H1 (cell line): ENCODE measurements at regions not wholly inside any gene's neighbourhood (a gene's known extent, or its start where the extent isn't known, plus 50 kb on each side); places are given as distances from the start of the nearest gene placed in this dataset.
A peak's percentile ranks its signal among the peaks of the same experiment; 100 is the strongest.

Experiments used
- CTCF ChIA-PET: fragments of 300-600 bp; sonication (Branson Sonifier 250); formaldehyde crosslinking; loops from one replicate; lab custom pipeline; 2021; ENCODE audit not compliant: partially characterized antibody; lab: Charles Lee
- POLR2A ChIA-PET: fragments of 300-600 bp; sonication (Branson Sonifier 250); formaldehyde crosslinking; loops from one replicate; lab custom pipeline; 2021; ENCODE audit warnings: inconsistent platforms; ENCODE audit not compliant: partially characterized antibody; lab: Charles Lee
- DNase-seq, 2 experiments: peaks; one replicate each; pipeline versions ENCODE4 v3.0.0 to v3.0.0-alpha.2; 2010 to 2022; ENCODE audit warnings: low spot score in 2 of 2, low read depth in 1 of 2, mixed read lengths in 1 of 2
- FAIRE-seq: peaks from 2 replicates; lab custom pipeline; 2011; peaks lifted over from hg19 to GRCh38; lab: Jason Lieb, UNC
- H2AFZ ChIP-seq: 2 replicates; pipeline ENCODE4 v1.8.1; 2012; ENCODE audit warnings: low read length, inconsistent platforms
- H2AK5ac ChIP-seq: 2 replicates; pipeline ENCODE4 v1.6.1; 2013; ENCODE audit warnings: low read depth, low read length
- H2BK120ac ChIP-seq: replicated peaks from 2 replicates; pipeline ENCODE3; 2013; ENCODE audit warnings: low read depth, low read length, inconsistent platforms
- H2BK12ac ChIP-seq: 2 replicates; pipeline ENCODE4 v1.6.1; 2013; ENCODE audit warnings: low read depth, low read length
- H2BK15ac ChIP-seq: 2 replicates; pipeline ENCODE4 v1.6.1; 2013; ENCODE audit warnings: low read length
- H2BK20ac ChIP-seq: 2 replicates; pipeline ENCODE4 v1.6.1; 2013; ENCODE audit warnings: low read length
- H2BK5ac ChIP-seq: 2 replicates; pipeline ENCODE4 v1.6.1; 2013; ENCODE audit warnings: low read depth, low read length
- H3K14ac ChIP-seq: 2 replicates; pipeline ENCODE4 v1.6.1; 2013; ENCODE audit warnings: inconsistent platforms; ENCODE audit not compliant: insufficient read length
- H3K18ac ChIP-seq: 2 replicates; pipeline ENCODE4 v1.6.1; 2013; ENCODE audit warnings: low read length; ENCODE audit errors: extremely low read depth
- H3K23ac ChIP-seq: 2 replicates; pipeline ENCODE4 v1.6.1; 2013; ENCODE audit warnings: inconsistent platforms; ENCODE audit not compliant: insufficient read length
- H3K23me2 ChIP-seq: 2 replicates; pipeline ENCODE4 v1.6.1; 2013; ENCODE audit warnings: low read depth, low read length
- H3K27ac ChIP-seq: 2 replicates; pipeline ENCODE4 v1.6.1; 2011; ENCODE audit warnings: low read depth, low read length, inconsistent platforms
- H3K27me3 ChIP-seq, 4 experiments: replicated peaks in 1 of 4; 1 replicate in 1 of 4; 2 replicates in 3 of 4; pipeline versions ENCODE4 v1.6.1 to v1.8.1; 2011 to 2013; ENCODE audit warnings: low read length in 3 of 4, mild to moderate bottlenecking in 3 of 4, inconsistent platforms in 2 of 4, mixed read lengths in 2 of 4, moderate library complexity in 1 of 4; ENCODE audit not compliant: control insufficient read depth in 3 of 4, insufficient read depth in 3 of 4; ENCODE audit errors: extremely low read depth in 1 of 4
- H3K36me3 ChIP-seq, 4 experiments: 2 replicates each; pipeline versions ENCODE4 v1.6.1 to v1.8.1; 2011 to 2013; ENCODE audit warnings: mild to moderate bottlenecking in 4 of 4, low read length in 3 of 4, moderate library complexity in 2 of 4, control low read depth in 1 of 4, inconsistent platforms in 1 of 4; ENCODE audit not compliant: insufficient read depth in 4 of 4, control insufficient read depth in 2 of 4
- H3K4ac ChIP-seq: replicated peaks from 2 replicates; pipeline ENCODE3; 2013; ENCODE audit warnings: low read length, low read depth, mixed read lengths, inconsistent platforms; ENCODE audit not compliant: insufficient read length
- H3K4me1 ChIP-seq, 4 experiments: replicated peaks in 1 of 4; 1 replicate in 1 of 4; 2 replicates in 3 of 4; pipeline versions ENCODE4 v1.6.1 to v1.8.1; 2011 to 2013; ENCODE audit warnings: low read length in 3 of 4, inconsistent platforms in 2 of 4, mixed read lengths in 1 of 4; ENCODE audit not compliant: insufficient read depth in 4 of 4, control insufficient read depth in 3 of 4
- H3K4me2 ChIP-seq, 2 experiments: 2 replicates each; pipeline versions ENCODE4 v1.6.1 to v1.8.1; 2011 to 2013; ENCODE audit warnings: low read depth in 2 of 2, low read length in 2 of 2, control low read depth in 1 of 2, inconsistent platforms in 1 of 2, mild to moderate bottlenecking in 1 of 2; ENCODE audit not compliant: insufficient read depth in 1 of 2
- H3K4me3 ChIP-seq, 4 experiments: fragments of 200-600, 300-600 bp in 1 of 4; sonication (generic), shearing (Covaris generic), sonication (Bioruptor Twin) in 1 of 4; 2 replicates each; pipeline versions ENCODE4 v1.5.1 to v1.8.1; 2011 to 2016; ENCODE audit warnings: low read length in 4 of 4, low read depth in 3 of 4, control low read depth in 2 of 4, inconsistent platforms in 2 of 4, mild to moderate bottlenecking in 2 of 4, mixed read lengths in 1 of 4, moderate library complexity in 1 of 4; ENCODE audit not compliant: insufficient read depth in 2 of 4; ENCODE audit errors: extremely low read depth in 1 of 4
- H3K56ac ChIP-seq: replicated peaks from 2 replicates; pipeline ENCODE3; 2013; ENCODE audit warnings: low read depth, mild to moderate bottlenecking, mixed read lengths, low read length, inconsistent platforms; ENCODE audit not compliant: insufficient read length
- H3K79me1 ChIP-seq: 2 replicates; pipeline ENCODE4 v1.6.1; 2013; ENCODE audit warnings: low read depth, low read length, control low read depth
- H3K79me2 ChIP-seq, 2 experiments: 2 replicates each; pipeline versions ENCODE4 v1.6.1 to v1.8.1; 2012 to 2013; ENCODE audit warnings: low read length in 2 of 2, mild to moderate bottlenecking in 2 of 2, inconsistent platforms in 1 of 2; ENCODE audit not compliant: insufficient read depth in 2 of 2, control insufficient read depth in 1 of 2
- H3K9ac ChIP-seq, 4 experiments: replicated peaks in 1 of 4; 1 replicate in 1 of 4; 2 replicates in 3 of 4; pipeline versions ENCODE4 v1.6.1 to v1.8.1; 2011 to 2013; ENCODE audit warnings: low read depth in 3 of 4, low read length in 3 of 4, control low read depth in 2 of 4, mild to moderate bottlenecking in 2 of 4, moderate library complexity in 2 of 4, inconsistent platforms in 1 of 4; ENCODE audit errors: extremely low read depth in 1 of 4
- H3K9me3 ChIP-seq, 2 experiments: 2 replicates each; pipeline versions ENCODE4 v1.6.1 to v1.8.1; 2012 to 2013; ENCODE audit warnings: mild to moderate bottlenecking in 2 of 2, moderate library complexity in 2 of 2, control low read depth in 1 of 2, inconsistent platforms in 1 of 2, low read depth in 1 of 2, low read length in 1 of 2, mixed read lengths in 1 of 2; ENCODE audit not compliant: insufficient read depth in 2 of 2
- H4K20me1 ChIP-seq, 2 experiments: replicated peaks in 1 of 2; 2 replicates each; pipeline versions ENCODE3 to v1.8.1; 2011 to 2013; ENCODE audit warnings: inconsistent platforms in 2 of 2, low read length in 2 of 2, mild to moderate bottlenecking in 1 of 2; ENCODE audit not compliant: insufficient read depth in 2 of 2, control insufficient read depth in 1 of 2
- H4K5ac ChIP-seq: 2 replicates; pipeline ENCODE4 v1.6.1; 2013; ENCODE audit warnings: low read length, low read depth, mixed read lengths, inconsistent platforms; ENCODE audit not compliant: insufficient read length
- H4K8ac ChIP-seq: 2 replicates; pipeline ENCODE4 v1.8.0; 2013; ENCODE audit warnings: mild to moderate bottlenecking, moderate library complexity, low read length, inconsistent platforms; ENCODE audit not compliant: insufficient read depth; ENCODE audit errors: extremely low read depth
- H4K91ac ChIP-seq: replicated peaks from 2 replicates; pipeline ENCODE3; 2013; ENCODE audit warnings: low read length, mixed read lengths, inconsistent platforms; ENCODE audit not compliant: insufficient read length
- CHD2 ChIP-seq: IDR thresholded peaks from 2 replicates; pipeline ENCODE4 v1.6.1; 2012; ENCODE audit warnings: low read length, improper control_type of control experiment
- JUND ChIP-seq: IDR thresholded peaks from 2 replicates; pipeline ENCODE4 v1.6.1; 2011; ENCODE audit warnings: mild to moderate bottlenecking, improper control_type of control experiment, low read length
- KDM5A ChIP-seq: fragments of 200-600 bp; IDR thresholded peaks from 2 replicates; pipeline ENCODE4 v1.7.1; 2012; ENCODE audit warnings: mild to moderate bottlenecking, low read length, inconsistent platforms, mixed read lengths
- MAFK ChIP-seq: IDR thresholded peaks from 2 replicates; pipeline ENCODE4 v1.6.1; 2012; ENCODE audit warnings: low read depth, mild to moderate bottlenecking, improper control_type of control experiment, low read length
- RAD21 ChIP-seq, 2 experiments: IDR thresholded peaks in 1 of 2; conservative IDR thresholded peaks in 1 of 2; 2 replicates each; pipeline ENCODE4 v1.6.1; 2011; ENCODE audit warnings: low read depth in 2 of 2, low read length in 2 of 2, improper control_type of control experiment in 1 of 2, inconsistent platforms in 1 of 2, mild to moderate bottlenecking in 1 of 2, moderate library complexity in 1 of 2
- SIX5 ChIP-seq: IDR thresholded peaks from 2 replicates; pipeline ENCODE4 v1.6.1; 2011; ENCODE audit warnings: mild to moderate bottlenecking, low read depth, low read length
- SP1 ChIP-seq: IDR thresholded peaks from 2 replicates; pipeline ENCODE4 v1.6.1; 2011; ENCODE audit warnings: low read depth, low read length
- WGBS, 2 experiments: shearing (Covaris generic) in 1 of 2; methylation state at CpG; one replicate each; pipeline versions ENCODE4 v1.1.6 to v1.1.7; 2013 to 2015; ENCODE audit warnings: low lambda C conversion rate in 2 of 2, mixed read lengths in 2 of 2, inconsistent platforms in 1 of 2, low coverage in 1 of 2, missing lambda C conversion rate in 1 of 2; ENCODE audit not compliant: insufficient replicate concordance in 2 of 2, insufficient coverage in 1 of 2, insufficient read length in 1 of 2; ENCODE audit errors: extremely low coverage in 1 of 2, missing lambda C conversion rate in 1 of 2; 5-methylcytosine and 5-hydroxymethylcytosine counted together
- TF ChIP-seq, protein P1 (sequence below), 3 experiments: IDR thresholded peaks; 1 replicate in 2 of 3; 2 replicates in 1 of 3; pipeline versions ENCODE4 v1.5.1 to v1.6.1; 2011; ENCODE audit warnings: low read length in 3 of 3, mild to moderate bottlenecking in 3 of 3, inconsistent platforms in 2 of 3, low read depth in 1 of 3, moderate library complexity in 1 of 3; ENCODE audit not compliant: insufficient read depth in 1 of 3; ENCODE audit errors: control extremely low read depth in 1 of 3

GRCh38 chr2:204268458-204268857 lies 276.8 kb upstream of the PARD3B start:
- Histone ChIP-seq H2BK12ac (no peak overlapping the region), H3K36me3 (peaks cover 0 to 3% (median 0%) of the 10 kb centered on the region in 4 experiments; a peak in 2 of 8 replicates), H3K4me2 (no peak overlapping the region), H3K18ac (no peak overlapping the region; the same call in 1 of the 2 replicates), H3K4me3 (no peak overlapping the region), H2BK5ac (no peak overlapping the region), H4K5ac (no peak overlapping the region), H2AK5ac (no peak overlapping the region), H3K4me1 (peaks cover 8 to 16% (median 14%) of the 10 kb centered on the region in 4 experiments; a peak in 4 of 7 replicates), H2AFZ (no peak overlapping the region), H3K4ac (no peak overlapping the region), H3K79me2 (no peaks in the 10 kb centered on the region), H4K20me1 (no peaks in the 10 kb centered on the region), H3K23me2 (no peaks in the 10 kb centered on the region), H2BK15ac (no peak overlapping the region), H3K27me3 (no peaks in the 10 kb centered on the region; a peak in 1 of 7 replicates), H3K9ac (no peak overlapping the region), H3K23ac (no peak overlapping the region), H2BK20ac (no peak overlapping the region), H2BK120ac (no peak overlapping the region), H4K8ac (no peak overlapping the region), H3K27ac (no peak overlapping the region), H4K91ac (no peak overlapping the region), H3K14ac (no peak overlapping the region), H3K79me1 (no peaks in the 10 kb centered on the region), H3K9me3 (peaks cover 5 to 10% of the 10 kb centered on the region in 2 experiments; a peak in 3 of 4 replicates), H3K56ac (no peak overlapping the region)
- WGBS, 2 experiments: 85% methylated on average over 5 of the region's 5 CpGs; no CpG with 5 or more reads in 1 of the 2 experiments
- FAIRE-seq: no peak
- DNase-seq: no peak
- POLR2A ChIA-PET: no interaction called here
- CTCF ChIA-PET: interaction anchor here (1.1 to 4.0 kb wide), 7 partner anchors 8 to 196 kb away, joined by 3 to 19 read pairs (median 4); no protein-coding TSS in a partner anchor
- TF ChIP-seq MAFK (no peak), SP1 (no peak), SIX5 (no peak), RAD21 (IDR thresholded peaks at IDR 0.05 in 1 of 2, conservative IDR thresholded peaks at IDR 0.05 in 1 of 2; ENCODE audit: low read depth in 2 of 2, low read length in 2 of 2) (peak; percentile 67 to 73), JUND (0 out of 2 replicates have a peak, but pooled peaks have one; percentile 11), CHD2 (no peak), KDM5A (no peak)
- TF ChIP-seq, protein P1, sequence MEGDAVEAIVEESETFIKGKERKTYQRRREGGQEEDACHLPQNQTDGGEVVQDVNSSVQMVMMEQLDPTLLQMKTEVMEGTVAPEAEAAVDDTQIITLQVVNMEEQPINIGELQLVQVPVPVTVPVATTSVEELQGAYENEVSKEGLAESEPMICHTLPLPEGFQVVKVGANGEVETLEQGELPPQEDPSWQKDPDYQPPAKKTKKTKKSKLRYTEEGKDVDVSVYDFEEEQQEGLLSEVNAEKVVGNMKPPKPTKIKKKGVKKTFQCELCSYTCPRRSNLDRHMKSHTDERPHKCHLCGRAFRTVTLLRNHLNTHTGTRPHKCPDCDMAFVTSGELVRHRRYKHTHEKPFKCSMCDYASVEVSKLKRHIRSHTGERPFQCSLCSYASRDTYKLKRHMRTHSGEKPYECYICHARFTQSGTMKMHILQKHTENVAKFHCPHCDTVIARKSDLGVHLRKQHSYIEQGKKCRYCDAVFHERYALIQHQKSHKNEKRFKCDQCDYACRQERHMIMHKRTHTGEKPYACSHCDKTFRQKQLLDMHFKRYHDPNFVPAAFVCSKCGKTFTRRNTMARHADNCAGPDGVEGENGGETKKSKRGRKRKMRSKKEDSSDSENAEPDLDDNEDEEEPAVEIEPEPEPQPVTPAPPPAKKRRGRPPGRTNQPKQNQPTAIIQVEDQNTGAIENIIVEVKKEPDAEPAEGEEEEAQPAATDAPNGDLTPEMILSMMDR (IDR thresholded peaks at IDR 0.05; ENCODE audit: control extremely low read depth in 1 of 3, insufficient read depth in 1 of 3, low read depth in 1 of 3, low read length in 3 of 3): peak; percentile 22 to 42 (median 28); a peak in 3 of 4 replicates
